Progenitor cell of endocrine pancreas (in vitro differentiated cells): ENCODE measurements at regions not wholly inside any gene's neighbourhood (a gene's known extent, or its start where the extent isn't known, plus 50 kb on each side); places are given as distances from the start of the nearest gene placed in this dataset.

Experiments used
- DNase-seq: peaks from one replicate; pipeline ENCODE4 v3.0.0; 2021; ENCODE audit warnings: low spot score; ENCODE audit not compliant: unreplicated experiment
- H3K27ac Mint-ChIP-seq: 2 replicates; pipeline ENCODE4 v1.8.0; 2021; ENCODE audit warnings: mild to moderate bottlenecking, moderate library complexity, mixed read lengths
- H3K27me3 Mint-ChIP-seq: 2 replicates; pipeline ENCODE4 v1.8.0; 2021; ENCODE audit warnings: mixed read lengths
- H3K36me3 Mint-ChIP-seq: 2 replicates; pipeline ENCODE4 v1.8.0; 2022; ENCODE audit warnings: mixed read lengths; ENCODE audit not compliant: insufficient read depth
- H3K4me1 Mint-ChIP-seq: 2 replicates; pipeline ENCODE4 v1.8.0; 2021; ENCODE audit warnings: low read depth, mixed read lengths
- H3K4me3 Mint-ChIP-seq: 2 replicates; pipeline ENCODE4 v1.8.0; 2021; ENCODE audit warnings: low read depth, mild to moderate bottlenecking, moderate library complexity, mixed read lengths
- H3K9me3 Mint-ChIP-seq: 2 replicates; pipeline ENCODE4 v1.8.0; 2021; ENCODE audit warnings: low read depth, mixed read lengths
- CTCF ChIP-seq: fragments of 200-600 bp; sonication (generic); IDR thresholded peaks from one replicate; pipeline ENCODE4 v1.5.0; 2021; ENCODE audit warnings: antibody characterized with exemption, mild to moderate bottlenecking; ENCODE audit not compliant: unreplicated experiment

GRCh38 chr7:47704936-47705335 is 123.0 kb upstream of the TNS3 start:
- no peak overlapping the region for H3K27ac Mint-ChIP-seq
- H3K9me3 Mint-ChIP-seq = no peaks in the 10 kb centered on the region
- H3K4me1 Mint-ChIP-seq = no peaks in the 10 kb centered on the region
- no peak overlapping the region for H3K4me3 Mint-ChIP-seq
- peaks cover 2% of the 10 kb centered on the region for H3K27me3 Mint-ChIP-seq
- DNase-seq = no peak
- no peaks in the 10 kb centered on the region for H3K36me3 Mint-ChIP-seq
- TF ChIP-seq CTCF = no peak

- no peak for TF ChIP-seq CTCF
- Mint-ChIP-seq H3K27me3 (peaks cover 2% of the 10 kb centered on the region), H3K27ac (no peak overlapping the region), H3K9me3 (no peaks in the 10 kb centered on the region), H3K4me3 (no peak overlapping the region), H3K4me1 (no peaks in the 10 kb centered on the region), H3K36me3 (no peaks in the 10 kb centered on the region)
- no peak for DNase-seq
Observed at GRCh38 chr7:47702080-47702479, 120.2 kb upstream of the TNS3 start.

GRCh38 chr7:47698386-47698785 is 116.5 kb upstream of the TNS3 start:
- H3K9me3 Mint-ChIP-seq = no peaks in the 10 kb centered on the region
- no peak for DNase-seq
- peaks cover under 1% of the 10 kb centered on the region for H3K4me1 Mint-ChIP-seq
- H3K27ac Mint-ChIP-seq = no peak overlapping the region
- H3K27me3 Mint-ChIP-seq = no peaks in the 10 kb centered on the region
- H3K4me3 Mint-ChIP-seq = no peak overlapping the region
- TF ChIP-seq CTCF = no peak
- no peaks in the 10 kb centered on the region for H3K36me3 Mint-ChIP-seq

DNA sequence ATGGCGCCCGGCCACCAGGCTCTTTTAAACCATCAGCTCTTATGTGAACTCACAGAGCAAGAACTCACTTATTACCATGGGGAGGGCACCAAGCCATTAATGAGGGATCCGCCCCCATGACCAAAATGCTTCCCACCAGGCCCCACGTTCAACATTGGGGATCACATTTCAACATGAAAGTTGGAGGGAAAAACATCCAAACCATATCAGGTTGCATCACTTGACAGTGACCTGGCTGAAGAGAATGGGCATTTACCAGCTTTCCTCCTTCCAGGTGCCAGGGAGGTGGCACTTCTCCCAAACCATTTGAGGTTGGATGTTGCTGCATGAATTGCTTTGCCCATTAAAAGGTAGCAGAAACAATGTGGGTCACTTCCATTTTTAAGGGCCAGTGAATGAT is 115.6 kb upstream of the TNS3 start:
- TF ChIP-seq CTCF = no peak
- DNase-seq = no peak
- no peak overlapping the region for H3K4me3 Mint-ChIP-seq
- peaks cover 2% of the 10 kb centered on the region for H3K4me1 Mint-ChIP-seq
- no peaks in the 10 kb centered on the region for H3K36me3 Mint-ChIP-seq
- no peaks in the 10 kb centered on the region for H3K27me3 Mint-ChIP-seq
- H3K27ac Mint-ChIP-seq = no peak overlapping the region
- no peaks in the 10 kb centered on the region for H3K9me3 Mint-ChIP-seq

- Mint-ChIP-seq H3K4me3 (no peak overlapping the region), H3K9me3 (no peaks in the 10 kb centered on the region), H3K4me1 (peaks cover 2% of the 10 kb centered on the region)
Observed at GRCh38 chr7:47696152-47696710, 114.3 kb upstream of the TNS3 start.

More at GRCh38 chr7:47696152-47696710, 114.3 kb upstream of the TNS3 start:
- TF ChIP-seq CTCF = no peak
- Mint-ChIP-seq H3K36me3 (no peaks in the 10 kb centered on the region), H3K27me3 (no peaks in the 10 kb centered on the region), H3K27ac (no peak overlapping the region)
- DNase-seq = no peak
